Neuronal stem cell (in vitro differentiated cells): ENCODE measurements at regions not wholly inside any gene's neighbourhood (a gene's known extent, or its start where the extent isn't known, plus 50 kb on each side); places are given as distances from the start of the nearest gene placed in this dataset.

ENCODE experiments used
- DNase-seq: peaks from one replicate; pipeline ENCODE4 v3.0.0-alpha.2; 2013; ENCODE audit warnings: low spot score
- H2AFZ ChIP-seq: one replicate; pipeline ENCODE4 v1.6.1; 2013; ENCODE audit warnings: mild to moderate bottlenecking, low read length, inconsistent platforms
- H2AK5ac ChIP-seq: 2 replicates; pipeline ENCODE4 v1.6.1; 2013; ENCODE audit warnings: low read depth, mild to moderate bottlenecking, inconsistent platforms, low read length, moderate library complexity, mixed read lengths
- H2BK120ac ChIP-seq: 2 replicates; pipeline ENCODE4 v1.6.1; 2013; ENCODE audit warnings: low read depth, mild to moderate bottlenecking, inconsistent platforms, low read length, moderate library complexity, mixed read lengths
- H2BK12ac ChIP-seq: one replicate; pipeline ENCODE4 v1.6.1; 2013; ENCODE audit warnings: low read length, inconsistent platforms
- H2BK15ac ChIP-seq: 2 replicates; pipeline ENCODE4 v1.6.1; 2013; ENCODE audit warnings: mild to moderate bottlenecking, low read length, inconsistent platforms, mixed read lengths
- H2BK5ac ChIP-seq: one replicate; pipeline ENCODE4 v1.6.1; 2013; ENCODE audit warnings: inconsistent platforms, mild to moderate bottlenecking, low read length, moderate library complexity
- H3K14ac ChIP-seq: one replicate; pipeline ENCODE4 v1.6.1; 2013; ENCODE audit warnings: low read length, inconsistent platforms
- H3K18ac ChIP-seq: 2 replicates; pipeline ENCODE4 v1.6.1; 2013; ENCODE audit warnings: low read length, inconsistent platforms
- H3K23ac ChIP-seq: 2 replicates; pipeline ENCODE4 v1.6.1; 2013; ENCODE audit warnings: low read depth, mild to moderate bottlenecking, mixed read lengths, low read length, inconsistent platforms; ENCODE audit not compliant: poor library complexity
- H3K27ac ChIP-seq: replicated peaks from 3 replicates; pipeline ENCODE4 v1.5.1; 2013; ENCODE audit warnings: low read length, inconsistent platforms
- H3K27me3 ChIP-seq, 3 experiments: 2 replicates each; pipeline ENCODE4 v1.6.1; 2013; ENCODE audit warnings: low read length in 3 of 3, mild to moderate bottlenecking in 2 of 3, inconsistent platforms in 1 of 3, low read depth in 1 of 3, mixed read lengths in 1 of 3, moderate library complexity in 1 of 3; ENCODE audit not compliant: control insufficient read depth in 3 of 3, insufficient read depth in 3 of 3
- H3K36me3 ChIP-seq, 2 donors: replicated peaks in 1 of 2; 2 replicates each; pipeline ENCODE4 v1.6.1; 2013; ENCODE audit warnings: low read length in 2 of 2; ENCODE audit not compliant: control insufficient read depth in 2 of 2, insufficient read depth in 2 of 2
- H3K4ac ChIP-seq: 2 replicates; pipeline ENCODE4 v1.6.1; 2013; ENCODE audit warnings: inconsistent platforms, mild to moderate bottlenecking, low read length, moderate library complexity
- H3K4me1 ChIP-seq, 2 donors: 1 replicate in 1 of 2; 2 replicates in 1 of 2; pipeline ENCODE4 v1.6.1; 2013; ENCODE audit warnings: low read length in 2 of 2, low read depth in 1 of 2; ENCODE audit not compliant: control insufficient read depth in 2 of 2, insufficient read depth in 1 of 2
- H3K4me2 ChIP-seq: one replicate; pipeline ENCODE4 v1.6.1; 2013; ENCODE audit warnings: mild to moderate bottlenecking, low read length, inconsistent platforms; ENCODE audit not compliant: insufficient read depth, poor library complexity, severe bottlenecking
- H3K4me3 ChIP-seq, 2 donors: 2 replicates each; pipeline ENCODE4 v1.5.1; 2013; ENCODE audit warnings: low read length in 2 of 2, mild to moderate bottlenecking in 2 of 2, inconsistent platforms in 1 of 2, moderate library complexity in 1 of 2
- H3K79me1 ChIP-seq: one replicate; pipeline ENCODE4 v1.6.1; 2013; ENCODE audit warnings: low read depth, mild to moderate bottlenecking, inconsistent platforms, low read length, moderate library complexity
- H3K9ac ChIP-seq: one replicate; pipeline ENCODE4 v1.6.1; 2013; ENCODE audit warnings: mild to moderate bottlenecking, low read depth, low read length, inconsistent platforms; ENCODE audit not compliant: poor library complexity
- H3K9me3 ChIP-seq, 2 donors: replicated peaks in 1 of 2; 2 replicates each; pipeline versions ENCODE3 to v1.6.1; 2013; ENCODE audit warnings: low read length in 2 of 2, mild to moderate bottlenecking in 2 of 2, inconsistent platforms in 1 of 2, low read depth in 1 of 2, mixed read lengths in 1 of 2, moderate library complexity in 1 of 2; ENCODE audit not compliant: control insufficient read depth in 2 of 2, insufficient read depth in 1 of 2
- H4K8ac ChIP-seq: one replicate; pipeline ENCODE4 v1.6.1; 2013; ENCODE audit warnings: low read depth, mild to moderate bottlenecking, inconsistent platforms, low read length, moderate library complexity
- H4K91ac ChIP-seq: one replicate; pipeline ENCODE4 v1.6.1; 2013; ENCODE audit warnings: low read length, low read depth, mild to moderate bottlenecking, inconsistent platforms; ENCODE audit not compliant: poor library complexity
- WGBS, 2 donors: extraction: QIAGEN DNeasy Blood & Tissue Kit; methylation state at CpG; one replicate each; pipeline ENCODE4 v1.1.7; 2013; ENCODE audit warnings: missing lambda C conversion rate in 2 of 2, mixed read lengths in 1 of 2; ENCODE audit not compliant: insufficient read length in 2 of 2, insufficient replicate concordance in 1 of 2; ENCODE audit errors: extremely low coverage in 2 of 2; 5-methylcytosine and 5-hydroxymethylcytosine counted together

GRCh38 chr6:137401088-137401487 is 93.1 kb downstream of the OLIG3 start:
- Histone ChIP-seq H3K9ac (no peak overlapping the region), H3K79me1 (no peaks in the 10 kb centered on the region), H2AFZ (no peak overlapping the region), H2AK5ac (no peak overlapping the region), H3K4me1 (no peaks in the 10 kb centered on the region), H3K4me2 (no peak overlapping the region), H2BK15ac (no peak overlapping the region), H3K18ac (no peak overlapping the region), H3K4me3 (no peak overlapping the region), H3K9me3 (no peaks in the 10 kb centered on the region), H3K14ac (no peak overlapping the region), H2BK120ac (no peak overlapping the region), H3K27ac (no peak overlapping the region), H3K36me3 (no peaks in the 10 kb centered on the region), H4K8ac (no peak overlapping the region), H3K4ac (no peak overlapping the region), H3K27me3 (no peaks in the 10 kb centered on the region), H3K23ac (no peak overlapping the region), H2BK5ac (no peak overlapping the region), H4K91ac (no peak overlapping the region), H2BK12ac (no peak overlapping the region)
- no CpG with 5 or more reads among the region's 4 CpGs for WGBS, 2 donors
- no peak for DNase-seq

DNA sequence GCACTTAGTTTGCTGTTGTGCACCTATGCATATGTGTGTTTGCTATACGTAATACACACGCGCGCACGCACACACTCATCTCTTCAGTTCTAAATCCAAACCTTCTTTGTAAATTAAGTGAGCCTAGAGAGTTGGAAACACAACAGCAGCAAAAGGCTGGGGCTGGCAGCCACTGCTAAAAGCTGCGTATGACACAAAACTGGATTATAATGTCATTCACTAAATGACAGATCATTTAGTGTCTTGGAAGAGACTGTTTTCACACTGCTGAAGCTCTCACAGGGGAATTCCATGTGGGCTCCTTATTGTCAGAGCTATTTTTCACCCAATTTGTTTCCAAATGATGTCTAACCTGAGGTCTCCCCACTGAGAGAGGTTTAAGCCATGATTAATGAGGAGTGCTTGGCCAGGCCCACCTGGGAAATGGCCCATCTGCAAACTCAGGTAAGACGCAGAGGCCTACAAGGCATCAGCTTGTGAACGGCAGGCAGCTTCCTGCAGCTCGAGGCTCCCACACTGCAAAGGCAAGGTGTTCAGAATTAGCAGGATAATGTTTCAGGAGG is 94.2 kb downstream of the OLIG3 start:
- H4K8ac ChIP-seq: no peak overlapping the region
- no peaks in the 10 kb centered on the region for H3K4me1 ChIP-seq
- H3K27ac ChIP-seq: no peak overlapping the region
- H3K14ac ChIP-seq: no peak overlapping the region
- no peak overlapping the region for H2BK5ac ChIP-seq
- H3K9me3 ChIP-seq: no peaks in the 10 kb centered on the region
- DNase-seq: no peak
- no peak overlapping the region for H3K4me2 ChIP-seq
- WGBS, 2 donors: no CpG with 5 or more reads among the region's 9 CpGs
- no peaks in the 10 kb centered on the region for H3K27me3 ChIP-seq
- H3K23ac ChIP-seq: no peak overlapping the region
- no peak overlapping the region for H2AFZ ChIP-seq
- H3K9ac ChIP-seq: no peak overlapping the region
- no peaks in the 10 kb centered on the region for H3K36me3 ChIP-seq
- no peaks in the 10 kb centered on the region for H3K79me1 ChIP-seq
- no peak overlapping the region for H3K4ac ChIP-seq
- no peak overlapping the region for H2AK5ac ChIP-seq
- H3K4me3 ChIP-seq: no peak overlapping the region
- no peak overlapping the region for H4K91ac ChIP-seq
- no peak overlapping the region for H2BK15ac ChIP-seq
- no peak overlapping the region for H2BK120ac ChIP-seq
- peak overlapping the region; percentile 3 for H3K18ac ChIP-seq
- no peak overlapping the region for H2BK12ac ChIP-seq

DNA sequence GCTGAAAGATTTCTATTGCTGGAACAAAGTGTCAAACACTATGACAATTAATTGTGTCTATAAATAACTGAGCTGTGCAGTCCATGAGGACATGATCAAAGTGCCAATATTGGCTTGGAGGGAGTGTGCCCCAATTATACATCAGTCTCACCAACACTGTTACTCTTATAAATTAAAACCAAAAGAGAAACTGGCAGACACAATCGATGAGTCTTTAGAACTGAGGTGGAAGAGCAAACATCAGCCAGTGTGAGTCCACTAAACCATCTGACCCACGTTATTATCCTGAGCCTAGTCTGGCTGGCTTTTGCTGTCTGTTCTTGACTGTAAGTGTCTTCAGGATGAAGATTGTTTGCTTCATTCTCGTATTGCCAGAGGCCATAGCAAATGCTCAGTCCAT is 98.9 kb downstream of the OLIG3 start:
- no peak overlapping the region for H2AFZ ChIP-seq
- H2AK5ac ChIP-seq: no peak overlapping the region
- H3K23ac ChIP-seq: no peak overlapping the region
- H3K4me3 ChIP-seq: no peak overlapping the region
- no peak overlapping the region for H2BK15ac ChIP-seq
- no peaks in the 10 kb centered on the region for H3K27me3 ChIP-seq
- no peak overlapping the region for H4K8ac ChIP-seq
- H3K79me1 ChIP-seq: no peaks in the 10 kb centered on the region
- no peak overlapping the region for H2BK5ac ChIP-seq
- H3K4me2 ChIP-seq: no peak overlapping the region
- no peak overlapping the region for H3K18ac ChIP-seq
- H3K9ac ChIP-seq: no peak overlapping the region
- no peak overlapping the region for H3K27ac ChIP-seq
- peaks cover 0 to under 1% of the 10 kb centered on the region in 2 donors for H3K4me1 ChIP-seq
- no peaks in the 10 kb centered on the region for H3K36me3 ChIP-seq
- DNase-seq: no peak
- WGBS, 2 donors: no CpG with 5 or more reads among the region's 3 CpGs
- H3K9me3 ChIP-seq: no peaks in the 10 kb centered on the region
- no peak overlapping the region for H3K14ac ChIP-seq
- no peak overlapping the region for H4K91ac ChIP-seq
- no peak overlapping the region for H2BK120ac ChIP-seq
- H2BK12ac ChIP-seq: no peak overlapping the region
- H3K4ac ChIP-seq: no peak overlapping the region

DNA sequence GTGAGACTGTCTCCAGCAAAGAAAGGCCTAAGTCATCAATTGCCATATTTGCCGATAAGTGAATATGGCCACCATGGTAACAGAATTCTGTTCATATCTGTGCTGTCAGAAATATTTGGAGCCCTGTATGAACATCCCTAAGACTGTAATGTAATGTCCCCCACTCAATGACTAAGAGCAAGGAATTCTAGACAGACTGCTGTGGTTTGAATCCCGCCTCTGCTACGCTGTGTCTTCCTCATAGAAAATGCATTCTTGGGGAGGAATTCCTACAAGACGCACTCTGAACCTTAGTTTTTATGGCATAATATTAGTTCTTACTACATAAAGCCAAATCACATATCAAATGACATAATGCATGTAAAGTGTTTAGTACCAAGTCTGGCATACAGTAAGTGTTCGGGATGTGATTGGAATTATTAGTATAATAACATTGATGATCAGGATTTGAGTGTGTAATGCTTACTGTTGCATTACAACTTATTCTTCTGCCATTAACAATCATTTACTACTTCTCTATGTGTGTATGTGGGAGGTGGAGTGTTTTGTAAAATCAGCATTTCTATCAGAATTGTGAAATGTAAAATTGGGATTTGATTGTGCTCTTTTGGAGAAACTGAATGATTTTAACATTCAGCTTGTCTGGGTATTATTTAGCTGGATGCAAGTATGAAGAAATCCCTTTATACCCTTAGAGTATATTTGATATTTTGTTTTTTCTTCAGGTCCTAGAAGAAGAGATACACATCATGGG is 103.0 kb downstream of the OLIG3 start:
- H3K9ac ChIP-seq: no peak overlapping the region
- H2BK15ac ChIP-seq: no peak overlapping the region
- no peak overlapping the region for H2AFZ ChIP-seq
- H2BK5ac ChIP-seq: no peak overlapping the region
- H3K27me3 ChIP-seq: no peaks in the 10 kb centered on the region
- no peak overlapping the region for H3K4ac ChIP-seq
- no peak overlapping the region for H2BK120ac ChIP-seq
- no peak overlapping the region for H3K18ac ChIP-seq
- DNase-seq: no peak
- no peak overlapping the region for H2AK5ac ChIP-seq
- H3K36me3 ChIP-seq: no peaks in the 10 kb centered on the region
- H3K4me2 ChIP-seq: no peak overlapping the region
- H3K4me3 ChIP-seq: no peak overlapping the region
- H3K23ac ChIP-seq: no peak overlapping the region
- peaks cover 0 to 3% of the 10 kb centered on the region in 2 donors for H3K4me1 ChIP-seq
- H3K9me3 ChIP-seq: no peaks in the 10 kb centered on the region
- no CpG with 5 or more reads among the region's 5 CpGs for WGBS, 2 donors
- H3K27ac ChIP-seq: no peak overlapping the region
- no peak overlapping the region for H2BK12ac ChIP-seq
- H3K79me1 ChIP-seq: no peaks in the 10 kb centered on the region
- H4K91ac ChIP-seq: no peak overlapping the region
- H3K14ac ChIP-seq: no peak overlapping the region
- H4K8ac ChIP-seq: no peak overlapping the region
